Calu3 (cell line): ENCODE measurements at regions not wholly inside any gene's neighbourhood (a gene's known extent, or its start where the extent isn't known, plus 50 kb on each side); places are given as distances from the start of the nearest gene placed in this dataset.

Experiments used
- BruUV-seq: library from RNA; stranded (reverse); fragments of 400-500 nt; replicated peaks from 2 replicates; lab custom pipeline; 2021; lab: Mats Ljungman, UMichigan
- CTCF ChIA-PET: fragments of 300-600 bp; sonication (Branson Sonifier 250); formaldehyde crosslinking; loops from one replicate; lab custom pipeline; 2022; ENCODE audit warnings: antibody characterized with exemption; lab: Charles Lee
- DNase-seq: peaks from one replicate; pipeline ENCODE4 v3.0.0; 2022
- H3K27ac Mint-ChIP-seq: one replicate; pipeline ENCODE4 v1.8.0; 2022; ENCODE audit warnings: mixed read lengths; ENCODE audit not compliant: unreplicated experiment
- H3K27me3 Mint-ChIP-seq: one replicate; pipeline ENCODE4 v1.8.0; 2022; ENCODE audit warnings: mixed read lengths; ENCODE audit not compliant: unreplicated experiment
- H3K36me3 Mint-ChIP-seq: one replicate; pipeline ENCODE4 v1.8.0; 2022; ENCODE audit warnings: mild to moderate bottlenecking, moderate library complexity, mixed read lengths; ENCODE audit not compliant: insufficient read depth, unreplicated experiment
- H3K4me1 Mint-ChIP-seq: one replicate; pipeline ENCODE4 v1.8.0; 2022; ENCODE audit warnings: mild to moderate bottlenecking, low read depth, mixed read lengths; ENCODE audit not compliant: unreplicated experiment
- H3K4me3 Mint-ChIP-seq: one replicate; pipeline ENCODE4 v1.8.0; 2022; ENCODE audit warnings: mild to moderate bottlenecking, low read depth, moderate library complexity, mixed read lengths; ENCODE audit not compliant: unreplicated experiment
- H3K9me3 Mint-ChIP-seq: one replicate; pipeline ENCODE4 v1.8.0; 2022; ENCODE audit warnings: low read depth, mixed read lengths; ENCODE audit not compliant: unreplicated experiment
- CTCF ChIP-seq: fragments of 200-600 bp; IDR thresholded peaks from one replicate; pipeline ENCODE4 v1.8.0; 2022; ENCODE audit warnings: antibody characterized with exemption; ENCODE audit not compliant: unreplicated experiment
- intact Hi-C: fragments of 100-400 bp; cut with micrococcal nuclease; formaldehyde crosslinking; loops from one replicate; pipeline ENCODE4 v1.10.0; 2022; ENCODE audit not compliant: unreplicated experiment

- CTCF ChIA-PET = no interaction called here
- H3K27ac Mint-ChIP-seq = no peak overlapping the region
- no peaks in the 10 kb centered on the region for H3K27me3 Mint-ChIP-seq
- intact Hi-C loops = no loop called here
- DNase-seq = no peak
- H3K9me3 Mint-ChIP-seq = no peaks in the 10 kb centered on the region
- no peaks in the 10 kb centered on the region for H3K36me3 Mint-ChIP-seq
- H3K4me3 Mint-ChIP-seq = no peak overlapping the region
- H3K4me1 Mint-ChIP-seq = no peaks in the 10 kb centered on the region
- no peak for TF ChIP-seq CTCF
- no TSS peak for BruUV-seq
Observed at GRCh38 chr20:12591949-12592470, 416.8 kb upstream of the SPTLC3 start.

- no peaks in the 10 kb centered on the region for H3K36me3 Mint-ChIP-seq
- no peak overlapping the region for H3K4me3 Mint-ChIP-seq
- H3K4me1 Mint-ChIP-seq = no peaks in the 10 kb centered on the region
- intact Hi-C loops = no loop called here
- H3K27ac Mint-ChIP-seq = no peak overlapping the region
- DNase-seq = no peak
- CTCF ChIA-PET = no interaction called here
- no TSS peak for BruUV-seq
- no peak for TF ChIP-seq CTCF
- no peaks in the 10 kb centered on the region for H3K27me3 Mint-ChIP-seq
- H3K9me3 Mint-ChIP-seq = no peaks in the 10 kb centered on the region
Observed at GRCh38 chr20:12592756-12593155, 416.0 kb upstream of the SPTLC3 start.

- no peak for DNase-seq
- H3K4me1 Mint-ChIP-seq = no peaks in the 10 kb centered on the region
- intact Hi-C loops = no loop called here
- no peak overlapping the region for H3K27ac Mint-ChIP-seq
- CTCF ChIA-PET = no interaction called here
- no TSS peak for BruUV-seq
- no peaks in the 10 kb centered on the region for H3K9me3 Mint-ChIP-seq
- no peaks in the 10 kb centered on the region for H3K36me3 Mint-ChIP-seq
- TF ChIP-seq CTCF = no peak
- no peaks in the 10 kb centered on the region for H3K27me3 Mint-ChIP-seq
- no peak overlapping the region for H3K4me3 Mint-ChIP-seq
Observed at GRCh38 chr20:12593342-12593873, 415.4 kb upstream of the SPTLC3 start.

- intact Hi-C loops = no loop called here
- no peak for TF ChIP-seq CTCF
- Mint-ChIP-seq H3K4me1 (no peaks in the 10 kb centered on the region), H3K27me3 (no peaks in the 10 kb centered on the region), H3K27ac (no peak overlapping the region), H3K4me3 (no peak overlapping the region), H3K36me3 (no peaks in the 10 kb centered on the region), H3K9me3 (no peaks in the 10 kb centered on the region)
- BruUV-seq = no TSS peak
- DNase-seq = peak; percentile 1
- CTCF ChIA-PET = no interaction called here
Observed at GRCh38 chr20:12594410-12595088, 414.2 kb upstream of the SPTLC3 start.
